Activated CD8-positive, alpha-beta memory T cell treated with anti-CD3 and anti-CD28 coated beads for 24 hours (primary cell): ENCODE measurements at regions not wholly inside any gene's neighbourhood (a gene's known extent, or its start where the extent isn't known, plus 50 kb on each side); places are given as distances from the start of the nearest gene placed in this dataset.

ENCODE experiments used
- DNase-seq: peaks from one replicate; pipeline ENCODE4 v3.0.0-alpha.2; 2020

GRCh38 chr15:96390986-96391385 lies 60.5 kb downstream of the NR2F2 start:
- DNase-seq: no peak

GRCh38 chr15:96392380-96393208 lies 62.1 kb downstream of the NR2F2 start:
- DNase-seq: no peak

GRCh38 chr15:96393209-96393513 lies 62.7 kb downstream of the NR2F2 start:
- DNase-seq: no peak

DNA sequence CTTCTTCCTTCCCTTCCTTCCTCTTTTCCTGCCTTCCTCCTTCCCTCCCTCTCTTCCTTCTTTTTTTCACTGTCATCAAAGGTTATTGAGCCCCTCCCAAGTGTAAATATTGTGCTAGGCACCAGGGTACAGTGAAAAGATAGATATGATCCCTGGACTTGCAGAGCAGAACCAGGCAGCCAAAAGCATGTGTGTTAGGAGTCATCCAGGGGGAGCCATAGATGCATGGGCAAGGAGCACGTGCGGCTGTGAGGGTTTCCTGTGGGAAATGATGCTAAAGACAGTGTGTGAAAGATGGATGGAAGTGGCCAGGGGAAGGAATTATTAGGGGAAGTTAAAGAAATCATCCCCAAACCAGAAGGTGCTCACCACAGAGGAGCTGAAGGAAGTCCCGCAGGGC lies 65.2 kb downstream of the NR2F2 start:
- DNase-seq: no peak

DNA sequence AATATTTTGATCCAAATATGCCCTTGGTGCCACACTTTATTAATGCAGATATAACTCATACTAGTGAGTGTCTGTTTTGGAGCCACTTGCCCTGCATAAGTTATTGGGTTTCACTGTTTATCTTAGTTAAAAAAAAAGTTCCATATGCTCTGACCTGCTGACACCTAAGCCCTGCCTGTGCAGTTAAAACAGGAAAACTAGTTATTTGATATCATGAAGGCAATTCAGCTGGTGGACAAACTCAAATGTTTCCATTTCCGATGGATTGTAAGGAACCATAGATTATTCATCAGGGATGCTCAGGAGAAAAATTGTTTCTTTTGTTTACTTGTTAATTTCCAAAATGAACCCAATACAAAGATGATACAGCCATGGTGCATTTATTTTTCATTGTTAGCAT lies 68.3 kb downstream of the NR2F2 start:
- no peak for DNase-seq

- DNase-seq: no peak
These were observed 71.9 kb downstream of the NR2F2 start for GRCh38 chr15:96402403-96402802.

GRCh38 chr15:96403071-96403470 lies 72.6 kb downstream of the NR2F2 start:
- no peak for DNase-seq

DNA sequence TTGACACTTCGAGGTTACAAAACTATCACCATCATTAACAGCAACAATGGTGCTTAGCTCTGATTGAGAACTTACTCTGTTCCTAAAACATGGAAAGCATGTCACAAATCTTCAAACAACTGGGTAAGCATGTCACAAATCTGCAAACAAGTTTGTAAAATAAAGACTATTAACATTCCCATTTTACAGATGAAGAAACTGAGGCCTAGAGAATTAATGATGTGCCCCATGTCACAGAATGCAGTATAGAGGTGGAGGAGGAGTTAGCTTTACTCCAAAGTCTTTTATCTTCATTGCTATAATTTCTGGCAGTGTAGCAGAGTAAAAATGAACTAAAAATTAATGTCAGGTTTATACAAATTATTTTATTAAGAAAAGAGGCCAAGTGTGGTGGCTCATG lies 73.4 kb downstream of the NR2F2 start:
- DNase-seq: no peak

DNA sequence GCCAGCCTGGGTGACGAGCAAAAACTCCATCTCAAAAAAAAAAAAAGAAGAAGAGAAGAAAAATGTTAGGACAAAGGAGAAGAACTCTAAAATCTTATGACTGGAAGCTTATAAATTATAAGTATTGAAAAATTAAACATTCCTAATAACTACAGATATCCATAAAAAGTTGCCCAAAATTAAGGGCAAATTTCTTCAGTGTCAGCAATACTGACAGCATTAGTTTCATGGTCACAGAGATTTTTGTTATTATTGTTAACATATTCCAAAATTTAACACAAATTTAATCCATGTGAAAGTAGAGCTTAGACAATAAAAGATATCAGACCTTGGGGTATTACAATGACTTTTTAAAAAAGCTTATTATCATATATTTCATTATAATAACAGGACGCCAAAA lies 74.1 kb downstream of the NR2F2 start:
- no peak for DNase-seq

- no peak for DNase-seq
These were observed 75.8 kb downstream of the NR2F2 start for GRCh38 chr15:96406291-96406690.

- no peak for DNase-seq
These were observed 76.2 kb downstream of the NR2F2 start for GRCh38 chr15:96406701-96407100.

DNA sequence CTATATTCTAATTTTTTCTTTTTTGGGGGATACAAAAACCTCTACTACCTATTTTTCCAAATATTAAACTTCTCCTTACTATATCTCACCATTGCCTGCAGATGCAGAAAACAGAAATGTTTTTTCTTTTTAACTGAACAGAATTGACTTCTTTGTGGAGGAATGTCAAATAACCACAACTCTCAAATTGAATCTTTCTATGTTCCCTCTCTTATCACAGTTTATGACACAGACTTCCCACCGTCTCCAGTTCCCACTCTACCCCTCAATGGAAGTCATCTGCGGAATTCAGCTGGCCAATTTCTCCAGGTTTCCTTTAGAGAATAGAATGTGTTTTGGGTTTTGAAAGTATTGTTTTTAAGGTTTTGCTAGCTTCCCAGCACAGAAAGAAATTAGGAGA lies 77.0 kb downstream of the NR2F2 start:
- no peak for DNase-seq

- DNase-seq: no peak
These were observed 78.2 kb downstream of the NR2F2 start for GRCh38 chr15:96408591-96409183.

DNA sequence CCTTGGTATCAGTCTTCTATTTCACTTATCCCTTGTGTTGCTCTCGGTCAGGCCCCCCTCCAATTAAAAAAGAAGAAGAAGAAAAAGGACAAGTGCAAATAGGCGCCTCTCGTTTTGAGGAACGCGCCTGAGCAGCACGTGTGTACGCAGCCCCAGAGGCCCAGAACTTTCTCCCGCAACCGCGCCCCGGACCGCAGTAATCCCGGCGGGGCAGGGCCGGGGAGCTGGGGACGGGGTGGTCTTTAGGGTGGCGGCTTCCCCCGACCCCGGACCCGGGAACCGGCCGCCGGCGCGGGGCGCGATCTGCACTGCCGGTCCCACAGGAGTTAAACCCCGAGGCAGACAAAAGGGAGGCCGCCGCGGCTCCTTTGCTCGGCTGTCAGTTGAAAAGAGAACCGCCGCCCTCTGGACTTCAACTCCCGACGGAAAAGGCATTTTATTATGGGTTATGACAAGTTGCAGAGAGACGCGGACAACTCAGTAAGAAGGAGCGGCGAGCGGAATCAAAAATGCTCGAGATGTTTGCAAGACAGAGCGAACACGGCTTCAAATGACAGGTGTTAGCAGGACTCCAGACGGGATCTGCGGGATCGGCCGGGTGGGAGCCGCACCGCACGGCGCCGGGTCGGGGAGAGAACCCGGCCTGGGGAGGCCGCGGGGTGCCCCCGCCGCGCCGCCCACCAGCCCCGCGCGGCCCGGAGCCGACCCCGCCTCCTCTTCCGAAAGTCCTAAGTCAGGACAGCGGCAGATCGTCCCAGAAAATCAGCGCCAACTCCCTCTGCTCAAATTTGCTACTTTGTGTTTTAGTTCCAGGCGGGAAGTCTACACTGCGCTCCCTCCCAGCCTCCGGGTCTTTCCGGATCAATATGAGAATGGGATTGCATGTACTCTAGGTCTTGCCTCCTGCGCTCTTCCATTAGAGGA lies 79.0 kb downstream of the NR2F2 start:
- no peak for DNase-seq

DNA sequence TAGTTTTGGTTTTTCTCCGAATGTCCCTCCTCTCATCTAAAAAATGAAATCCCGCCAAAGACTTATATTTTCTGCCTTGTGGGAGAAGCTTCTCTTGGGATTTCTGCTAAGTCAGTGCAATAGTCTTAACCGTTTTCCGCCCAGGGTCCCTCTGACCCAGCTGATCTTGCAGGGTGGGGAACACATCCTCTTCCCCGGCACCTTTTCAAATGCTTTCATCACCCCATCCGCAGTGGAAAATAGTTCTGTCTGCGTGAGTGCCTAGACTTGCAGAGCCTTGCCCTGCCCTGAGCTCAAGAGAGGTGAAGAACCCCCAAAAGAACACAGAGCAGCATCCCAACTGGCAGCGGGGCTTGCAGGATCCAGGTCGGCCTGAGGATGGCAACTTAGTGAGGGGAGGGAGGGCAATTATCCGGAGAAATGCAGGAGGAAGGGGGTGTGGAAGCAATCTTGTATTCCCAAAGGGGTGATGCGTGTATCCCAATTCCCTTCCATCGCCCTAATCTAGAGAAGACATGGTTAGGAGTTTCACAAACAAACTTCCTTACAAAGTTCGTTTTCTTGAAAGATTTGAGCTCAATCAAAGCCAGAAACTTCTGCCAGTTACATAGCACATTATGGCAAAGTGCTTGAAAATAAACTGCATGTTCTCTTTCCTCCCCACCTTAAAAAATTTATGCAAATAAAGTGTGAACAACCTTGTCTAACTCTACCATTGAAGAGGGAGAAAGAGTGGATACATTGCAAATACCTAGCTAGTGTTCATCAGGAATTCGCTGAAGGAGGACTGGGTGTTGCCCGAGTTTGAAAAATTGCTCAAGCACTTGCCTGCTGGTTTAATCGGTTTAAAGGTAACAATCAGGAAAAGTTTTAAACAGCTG lies 79.9 kb downstream of the NR2F2 start:
- DNase-seq: no peak

- no peak for DNase-seq
These were observed 80.8 kb downstream of the NR2F2 start for GRCh38 chr15:96411056-96412031.

DNA sequence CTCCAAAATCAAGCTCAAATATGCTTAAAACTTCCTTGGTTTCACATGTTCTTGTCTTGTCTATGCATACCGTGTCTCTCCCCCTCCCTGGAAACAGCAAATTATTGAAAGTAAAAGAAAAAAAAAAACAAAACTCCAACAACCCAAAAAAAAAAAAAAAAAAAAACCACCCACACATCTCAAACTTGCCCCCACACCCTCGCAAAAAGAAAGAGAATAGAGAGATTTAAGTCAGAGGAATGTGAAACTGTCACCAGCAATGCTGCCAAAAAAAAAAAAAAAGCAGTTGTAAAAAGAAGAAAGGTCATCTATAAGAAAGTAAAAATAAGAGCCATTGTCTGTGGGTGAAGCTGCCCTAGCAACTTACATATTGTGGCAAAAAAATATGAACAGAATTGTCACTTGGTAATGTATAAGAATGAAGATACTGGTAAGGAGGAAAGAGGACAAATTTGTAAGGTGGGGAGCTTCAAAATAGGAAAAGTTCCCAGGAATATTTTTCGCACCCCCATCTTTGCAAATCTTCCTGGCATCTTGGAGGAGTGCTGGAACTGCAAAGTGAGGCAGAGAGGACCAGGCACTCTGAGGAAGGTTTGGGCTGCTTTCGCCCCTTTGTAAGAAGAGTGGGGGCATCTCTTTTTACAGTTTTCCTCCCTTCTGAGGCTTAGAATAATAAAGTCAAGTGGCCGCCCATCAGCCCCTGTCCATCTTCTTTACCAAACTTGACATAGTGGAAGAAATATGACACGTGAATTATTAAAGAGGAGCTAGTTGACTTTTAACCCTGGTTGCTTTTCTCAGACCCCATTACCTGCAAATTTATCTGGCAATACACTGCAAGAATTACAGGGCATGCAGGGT lies 81.8 kb downstream of the NR2F2 start:
- no peak for DNase-seq

DNA sequence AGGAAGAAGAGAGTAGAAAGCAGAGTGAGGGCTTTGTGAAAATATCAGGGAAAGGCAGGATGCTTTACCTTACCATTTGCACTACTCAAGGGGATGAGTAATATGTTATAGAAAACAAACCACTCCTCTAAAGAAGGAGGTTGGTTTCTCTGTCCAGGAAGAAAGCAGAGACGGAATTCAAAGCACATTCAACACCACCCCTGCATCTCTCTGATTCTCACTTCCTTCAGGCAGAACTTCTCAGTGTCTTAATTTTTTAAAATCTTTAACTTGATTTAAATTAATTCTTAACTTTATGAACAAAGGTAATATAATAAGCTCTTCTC lies 82.4 kb downstream of the NR2F2 start:
- DNase-seq: no peak

- DNase-seq: no peak
These were observed 83.2 kb downstream of the NR2F2 start for GRCh38 chr15:96413657-96414056.

DNA sequence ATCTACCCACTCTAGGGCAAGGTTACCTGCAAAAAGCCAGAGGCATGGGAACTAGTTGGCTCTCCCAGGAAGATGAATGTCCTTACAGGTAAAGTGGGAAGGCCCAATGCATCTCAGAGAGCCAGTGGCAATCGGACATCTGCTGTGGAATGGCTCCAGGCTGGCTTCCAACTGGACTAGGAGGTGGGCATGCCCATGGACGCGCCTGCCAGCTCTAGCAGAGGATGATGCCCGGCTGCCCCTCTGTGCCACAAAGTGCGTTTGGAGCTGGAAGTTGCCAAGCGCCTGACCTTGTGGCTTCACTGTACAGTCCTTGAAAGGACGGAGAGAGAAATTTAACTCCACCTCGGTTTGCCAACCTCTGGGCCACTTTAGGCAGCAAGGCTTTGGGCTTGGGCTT lies 84.4 kb downstream of the NR2F2 start:
- no peak for DNase-seq
